T-cell (primary cell): ENCODE measurements at regions not wholly inside any gene's neighbourhood (a gene's known extent, or its start where the extent isn't known, plus 50 kb on each side); places are given as distances from the start of the nearest gene placed in this dataset.
"Not testable (repeated sequence)": the region's sequence is repeated elsewhere in the genome, so short reads cannot be mapped to it uniquely, and the experiment has no call there.

Source experiments
- ATAC-seq, 4 experiments: fragments of 200-7000 bp in 3 of 4; fragments of 150-1000 bp in 1 of 4; cut with Tn5 transposase; replicated peaks in 1 of 4; 1 replicate in 3 of 4; 2 replicates in 1 of 4; pipeline ENCODE4 v1.10.0; 2021; ENCODE audit warnings: moderate library complexity in 3 of 4, mild to moderate bottlenecking in 2 of 4, moderate number of reproducible peaks in 1 of 4
- CTCF ChIA-PET, 2 donors: fragments of 300-600 bp; sonication (Branson Sonifier 250); formaldehyde crosslinking; loops; one replicate each; lab custom pipeline; 2022; ENCODE audit warnings: antibody characterized with exemption in 2 of 2; lab: Charles Lee
- POLR2A ChIA-PET, 2 donors: fragments of 300-600 bp; sonication (Branson Sonifier 250); formaldehyde crosslinking; loops; one replicate each; lab custom pipeline; 2022; ENCODE audit warnings: antibody characterized with exemption in 2 of 2; lab: Charles Lee
- DNase-seq, 35 experiments: peaks; one replicate each; pipeline versions ENCODE4 v3.0.0 to v3.0.0-alpha.2; 2013 to 2023
- H3K27ac ChIP-seq: one replicate; pipeline ENCODE4 v1.5.1; 2013; ENCODE audit warnings: low read length
- H3K27me3 ChIP-seq, 2 experiments: replicated peaks in 1 of 2; 1 replicate in 1 of 2; 2 replicates in 1 of 2; pipeline versions ENCODE4 v1.6.1 to v1.7.0; 2013; ENCODE audit warnings: low read length in 1 of 2, mixed read lengths in 1 of 2; ENCODE audit not compliant: control insufficient read depth in 2 of 2, insufficient read depth in 2 of 2; ENCODE audit errors: extremely low read depth in 1 of 2
- H3K36me3 ChIP-seq, 2 donors: 1 replicate in 1 of 2; 2 replicates in 1 of 2; pipeline versions ENCODE4 v1.6.1 to v1.7.0; 2013; ENCODE audit warnings: low read length in 1 of 2; ENCODE audit not compliant: control insufficient read depth in 2 of 2, insufficient read depth in 1 of 2; ENCODE audit errors: extremely low read depth in 1 of 2
- H3K4me1 ChIP-seq, 2 experiments: 1 replicate in 1 of 2; 2 replicates in 1 of 2; pipeline versions ENCODE4 v1.6.1 to v1.7.0; 2013; ENCODE audit warnings: low read length in 2 of 2, mixed read lengths in 1 of 2; ENCODE audit not compliant: insufficient read depth in 2 of 2, control insufficient read depth in 1 of 2; ENCODE audit errors: extremely low read depth in 1 of 2
- H3K4me3 ChIP-seq, 2 donors: 1 replicate in 1 of 2; 2 replicates in 1 of 2; pipeline versions ENCODE4 v1.5.1 to v1.7.0; 2013; ENCODE audit warnings: mild to moderate bottlenecking in 2 of 2, low read length in 1 of 2, moderate library complexity in 1 of 2; ENCODE audit not compliant: control insufficient read depth in 1 of 2; ENCODE audit errors: extremely low read depth in 1 of 2
- H3K9me3 ChIP-seq: 2 replicates; pipeline ENCODE4 v1.7.0; 2013
- H3K27ac Mint-ChIP-seq, 2 donors: one replicate each; pipeline ENCODE4 v1.8.0; 2020 to 2021; ENCODE audit warnings: mild to moderate bottlenecking in 2 of 2, mixed read lengths in 2 of 2
- H3K27me3 Mint-ChIP-seq, 2 donors: one replicate each; pipeline ENCODE4 v1.8.0; 2021 to 2022; ENCODE audit warnings: mixed read lengths in 2 of 2
- H3K36me3 Mint-ChIP-seq: one replicate; pipeline ENCODE4 v1.8.0; 2021; ENCODE audit warnings: mixed read lengths
- H3K4me1 Mint-ChIP-seq, 3 donors: one replicate each; pipeline ENCODE4 v1.8.0; 2020 to 2022; ENCODE audit warnings: mixed read lengths in 3 of 3, mild to moderate bottlenecking in 1 of 3
- H3K4me3 Mint-ChIP-seq, 3 donors: one replicate each; pipeline ENCODE4 v1.8.0; 2020 to 2022; ENCODE audit warnings: mild to moderate bottlenecking in 3 of 3, mixed read lengths in 3 of 3, moderate library complexity in 3 of 3
- H3K9me3 Mint-ChIP-seq, 3 donors: one replicate each; pipeline ENCODE4 v1.8.0; 2020 to 2022; ENCODE audit warnings: mixed read lengths in 3 of 3
- WGBS: methylation state at CpG from one replicate; pipeline ENCODE4 v1.1.5; 2013; ENCODE audit warnings: missing lambda C conversion rate; ENCODE audit not compliant: insufficient coverage; 5-methylcytosine and 5-hydroxymethylcytosine counted together

GRCh38 chr9:40939888-40940209 is 188.6 kb downstream of the FOXD4L6 start:
- H3K27ac ChIP-seq, POLR2A ChIA-PET, H3K4me1 ChIP-seq, H3K27me3 ChIP-seq, H3K36me3 ChIP-seq, H3K4me1 Mint-ChIP-seq, H3K9me3 ChIP-seq, ATAC-seq, H3K4me3 Mint-ChIP-seq, H3K4me3 ChIP-seq, H3K27ac Mint-ChIP-seq, H3K36me3 Mint-ChIP-seq, CTCF ChIA-PET, H3K27me3 Mint-ChIP-seq, DNase-seq: not testable (repeated sequence)
- no CpG with 5 or more reads among the region's 1 CpG for WGBS
- peaks cover 11 to 19% (median 19%) of the 10 kb centered on the region in 3 donors for H3K9me3 Mint-ChIP-seq

GRCh38 chr9:40939201-40939887 is 189.1 kb downstream of the FOXD4L6 start:
- H3K36me3 Mint-ChIP-seq, H3K27ac Mint-ChIP-seq, H3K4me1 ChIP-seq, DNase-seq, H3K4me3 ChIP-seq, POLR2A ChIA-PET, H3K36me3 ChIP-seq, H3K4me3 Mint-ChIP-seq, ATAC-seq, CTCF ChIA-PET, H3K27me3 Mint-ChIP-seq, H3K9me3 ChIP-seq, H3K27ac ChIP-seq, H3K4me1 Mint-ChIP-seq, H3K27me3 ChIP-seq: not testable (repeated sequence)
- 77% methylated on average over 6 of the region's 15 CpGs for WGBS
- H3K9me3 Mint-ChIP-seq = peaks cover 11 to 19% (median 18%) of the 10 kb centered on the region in 3 donors

- Histone ChIP-seq H3K4me3 (no peak overlapping the region), H3K36me3 (no peaks in the 10 kb centered on the region), H3K4me1 (no peaks in the 10 kb centered on the region), H3K9me3 (no peaks in the 10 kb centered on the region), H3K27ac (no peak overlapping the region), H3K27me3 (no peaks in the 10 kb centered on the region)
- Mint-ChIP-seq H3K36me3 (peaks cover 11% of the 10 kb centered on the region), H3K27ac (no peak overlapping the region), H3K4me1 (no peaks in the 10 kb centered on the region), H3K4me3 (no peak overlapping the region), H3K27me3 (no peaks in the 10 kb centered on the region), H3K9me3 (peaks cover 7 to 32% (median 26%) of the 10 kb centered on the region in 3 donors)
- 93% methylated on average over 4 of the region's 7 CpGs for WGBS
- ChIA-PET CTCF (no interaction called here), POLR2A (no interaction called here)
- no peak for DNase-seq
- no peak for ATAC-seq
Observed at GRCh38 chr9:40935336-40935735, 193.1 kb downstream of the FOXD4L6 start.

GRCh38 chr9:40934480-40934879 is 194.0 kb downstream of the FOXD4L6 start:
- Mint-ChIP-seq H3K9me3 (peaks cover 2 to 37% (median 25%) of the 10 kb centered on the region in 3 donors), H3K36me3 (peaks cover 11% of the 10 kb centered on the region)
- H3K4me1 Mint-ChIP-seq, ATAC-seq, H3K27me3 ChIP-seq, CTCF ChIA-PET, H3K36me3 ChIP-seq, H3K4me1 ChIP-seq, POLR2A ChIA-PET, H3K27ac ChIP-seq, DNase-seq, H3K4me3 ChIP-seq, H3K9me3 ChIP-seq, H3K27me3 Mint-ChIP-seq, H3K27ac Mint-ChIP-seq, H3K4me3 Mint-ChIP-seq: not testable (repeated sequence)
- WGBS = 91% methylated on average over 3 of the region's 3 CpGs

GRCh38 chr9:40930426-40930825 is 198.1 kb downstream of the FOXD4L6 start:
- Mint-ChIP-seq H3K9me3 (peaks cover 20 to 63% (median 43%) of the 10 kb centered on the region in 3 donors), H3K36me3 (peaks cover 14% of the 10 kb centered on the region)
- H3K27ac Mint-ChIP-seq, H3K27me3 ChIP-seq, DNase-seq, H3K36me3 ChIP-seq, ATAC-seq, H3K4me3 ChIP-seq, CTCF ChIA-PET, H3K4me1 ChIP-seq, H3K4me3 Mint-ChIP-seq, H3K9me3 ChIP-seq, POLR2A ChIA-PET, H3K27ac ChIP-seq, H3K4me1 Mint-ChIP-seq, H3K27me3 Mint-ChIP-seq: not testable (repeated sequence)
- 95% methylated on average over 2 of the region's 4 CpGs for WGBS

GRCh38 chr9:40929488-40929845 is 199.0 kb downstream of the FOXD4L6 start:
- H3K27me3 ChIP-seq, H3K4me1 ChIP-seq, H3K9me3 ChIP-seq, POLR2A ChIA-PET, ATAC-seq, DNase-seq, H3K27ac Mint-ChIP-seq, H3K27ac ChIP-seq, H3K27me3 Mint-ChIP-seq, H3K36me3 ChIP-seq, CTCF ChIA-PET, H3K4me3 Mint-ChIP-seq, H3K4me1 Mint-ChIP-seq, H3K4me3 ChIP-seq: not testable (repeated sequence)
- Mint-ChIP-seq H3K9me3 (peaks cover 28 to 71% (median 52%) of the 10 kb centered on the region in 3 donors), H3K36me3 (peaks cover 14% of the 10 kb centered on the region)
- 80% methylated on average over 2 of the region's 6 CpGs for WGBS
